DND-41 (cell line): ENCODE measurements at regions not wholly inside any gene's neighbourhood (a gene's known extent, or its start where the extent isn't known, plus 50 kb on each side); places are given as distances from the start of the nearest gene placed in this dataset.

Experiments
- CTCF ChIP-seq: IDR thresholded peaks from 2 replicates; pipeline ENCODE4 v1.5.1; 2012; ENCODE audit warnings: borderline replicate concordance, low read length, moderate library complexity, mild to moderate bottlenecking; ENCODE audit not compliant: poor library complexity, severe bottlenecking; ENCODE audit errors: extremely low read depth
- EZH2 ChIP-seq: IDR thresholded peaks from 3 replicates; pipeline ENCODE4 v1.6.1; 2012; ENCODE audit warnings: borderline replicate concordance, low read depth, mild to moderate bottlenecking, moderate library complexity, low read length, inconsistent platforms; ENCODE audit not compliant: severe bottlenecking

- no peak for TF ChIP-seq CTCF
- no peak for TF ChIP-seq EZH2
Measured at GRCh38 chr3:134083626-134084241, 54.0 kb upstream of the SLCO2A1 start.
